Ecto neural progenitor cell (in vitro differentiated cells): ENCODE measurements at regions not wholly inside any gene's neighbourhood (a gene's known extent, or its start where the extent isn't known, plus 50 kb on each side); places are given as distances from the start of the nearest gene placed in this dataset.
"Not testable (repeated sequence)": the region's sequence is repeated elsewhere in the genome, so short reads cannot be mapped to it uniquely, and the experiment has no call there.

ENCODE experiments used
- DNase-seq: peaks from one replicate; pipeline ENCODE4 v3.0.0-alpha.2; 2018; ENCODE audit warnings: low spot score

- DNase-seq = no peak
Observed at GRCh38 chr1:208347191-208347590, 103.0 kb upstream of the PLXNA2 start.

GRCh38 chr1:208349694-208350330 lies 105.6 kb upstream of the PLXNA2 start:
- DNase-seq = no peak

- no peak for DNase-seq
Observed at GRCh38 chr1:208350815-208351214, 106.6 kb upstream of the PLXNA2 start.

- DNase-seq = no peak
Observed at GRCh38 chr1:208351838-208352237, 107.7 kb upstream of the PLXNA2 start.

GRCh38 chr1:208353797-208354196 lies 109.6 kb upstream of the PLXNA2 start:
- DNase-seq = not testable (repeated sequence)

- no peak for DNase-seq
Observed at GRCh38 chr1:208357644-208358507, 113.7 kb upstream of the PLXNA2 start.

GRCh38 chr1:208358651-208359050 lies 114.5 kb upstream of the PLXNA2 start:
- no peak for DNase-seq

GRCh38 chr1:208362011-208362410 lies 117.8 kb upstream of the PLXNA2 start:
- DNase-seq = no peak

GRCh38 chr1:208366559-208366958 lies 122.4 kb upstream of the PLXNA2 start:
- DNase-seq = no peak

GRCh38 chr1:208369045-208369444 lies 124.9 kb upstream of the PLXNA2 start:
- no peak for DNase-seq

GRCh38 chr1:208369658-208370057 lies 125.5 kb upstream of the PLXNA2 start:
- DNase-seq = no peak

GRCh38 chr1:208374391-208374941 lies 130.3 kb upstream of the PLXNA2 start:
- DNase-seq = no peak

GRCh38 chr1:208381481-208381880 lies 137.3 kb upstream of the PLXNA2 start:
- no peak for DNase-seq

GRCh38 chr1:208387908-208388811 lies 144.0 kb upstream of the PLXNA2 start:
- DNase-seq = no peak

GRCh38 chr1:208393416-208393815 lies 149.2 kb upstream of the PLXNA2 start:
- no peak for DNase-seq

GRCh38 chr1:208393826-208394225 lies 149.6 kb upstream of the PLXNA2 start:
- no peak for DNase-seq

GRCh38 chr1:208397286-208397685 lies 153.1 kb upstream of the PLXNA2 start:
- no peak for DNase-seq

- no peak for DNase-seq
Observed at GRCh38 chr1:208405014-208405413, 160.8 kb upstream of the PLXNA2 start.

- no peak for DNase-seq
Observed at GRCh38 chr1:208409176-208409575, 165.0 kb upstream of the PLXNA2 start.

GRCh38 chr1:208410409-208410808 lies 166.2 kb upstream of the PLXNA2 start:
- DNase-seq = no peak

- no peak for DNase-seq
Observed at GRCh38 chr1:208413006-208413405, 168.8 kb upstream of the PLXNA2 start.

- DNase-seq = no peak
Observed at GRCh38 chr1:208418667-208419066, 174.5 kb upstream of the PLXNA2 start.
